Neural progenitor cell (in vitro differentiated cells): ENCODE measurements at regions not wholly inside any gene's neighbourhood (a gene's known extent, or its start where the extent isn't known, plus 50 kb on each side); places are given as distances from the start of the nearest gene placed in this dataset.

Source experiments
- DNase-seq: peaks from one replicate; pipeline ENCODE4 v3.0.0-alpha.2; 2016; ENCODE audit warnings: low spot score
- H2AFZ ChIP-seq: fragments of 200-600 bp; sonication (generic); replicated peaks from 2 replicates; pipeline ENCODE4 v1.6.1; 2016; ENCODE audit warnings: antibody characterized with exemption
- H3F3A ChIP-seq: fragments of 200-600 bp; sonication (generic); 2 replicates; pipeline ENCODE4 v1.6.1; 2016; ENCODE audit warnings: antibody characterized with exemption, low read depth
- H3K27ac ChIP-seq: fragments of 200-600 bp; sonication (generic); 2 replicates; pipeline ENCODE4 v1.5.1; 2016; ENCODE audit warnings: mild to moderate bottlenecking
- H3K27me3 ChIP-seq: fragments of 200-600 bp; sonication (generic); 2 replicates; pipeline ENCODE4 v1.6.1; 2016; ENCODE audit warnings: mild to moderate bottlenecking, moderate library complexity
- H3K36me3 ChIP-seq: fragments of 200-600 bp; sonication (generic); 2 replicates; pipeline ENCODE4 v1.5.1; 2016
- H3K4me1 ChIP-seq: fragments of 200-600 bp; sonication (generic); 2 replicates; pipeline ENCODE4 v1.6.1; 2016; ENCODE audit warnings: mixed run types
- H3K4me2 ChIP-seq: fragments of 200-600 bp; sonication (generic); 2 replicates; pipeline ENCODE4 v1.6.1; 2016
- H3K4me3 ChIP-seq: fragments of 200-600 bp; sonication (generic); 2 replicates; pipeline ENCODE4 v1.5.1; 2016
- H3K79me2 ChIP-seq: fragments of 200-600 bp; sonication (generic); 2 replicates; pipeline ENCODE4 v1.6.1; 2016; ENCODE audit warnings: low read depth
- H3K9ac ChIP-seq: fragments of 200-600 bp; sonication (generic); 2 replicates; pipeline ENCODE4 v1.6.1; 2016
- H3K9me3 ChIP-seq: fragments of 200-600 bp; sonication (generic); 2 replicates; pipeline ENCODE4 v1.5.1; 2016; ENCODE audit warnings: low read depth
- H4K20me1 ChIP-seq: fragments of 200-600 bp; sonication (generic); 2 replicates; pipeline ENCODE4 v1.6.1; 2016; ENCODE audit warnings: low read depth
- H3K27ac Mint-ChIP-seq: 3 replicates; pipeline ENCODE4 v1.8.0; 2021; ENCODE audit warnings: mixed read lengths
- H3K27me3 Mint-ChIP-seq: 2 replicates; pipeline ENCODE4 v1.8.0; 2022; ENCODE audit warnings: low read depth, mild to moderate bottlenecking, inconsistent platforms, moderate library complexity, mixed read lengths; ENCODE audit not compliant: insufficient read depth
- H3K36me3 Mint-ChIP-seq: 3 replicates; pipeline ENCODE4 v1.8.0; 2021; ENCODE audit warnings: mixed read lengths
- H3K4me1 Mint-ChIP-seq: 3 replicates; pipeline ENCODE4 v1.8.0; 2021; ENCODE audit warnings: mixed read lengths
- H3K4me3 Mint-ChIP-seq: 3 replicates; pipeline ENCODE4 v1.8.0; 2021; ENCODE audit warnings: mild to moderate bottlenecking, moderate library complexity, mixed read lengths
- H3K9me3 Mint-ChIP-seq: 3 replicates; pipeline ENCODE4 v1.8.0; 2020; ENCODE audit warnings: mixed read lengths
- CTCF ChIP-seq: fragments of 200-600 bp; sonication (generic); IDR thresholded peaks from 2 replicates; pipeline ENCODE4 v1.5.1; 2017; ENCODE audit warnings: antibody characterized with exemption, mild to moderate bottlenecking
- EZH2 ChIP-seq: fragments of 200-600 bp; sonication (generic); IDR thresholded peaks from 2 replicates; pipeline ENCODE4 v1.6.1; 2017; ENCODE audit warnings: antibody characterized with exemption, mild to moderate bottlenecking, moderate library complexity
- EZH2phosphoT487 ChIP-seq: fragments of 200-600 bp; sonication (generic); IDR thresholded peaks from 2 replicates; pipeline ENCODE4 v1.6.1; 2017; ENCODE audit warnings: antibody characterized with exemption

- Histone ChIP-seq H4K20me1 (no peaks in the 10 kb centered on the region), H3K4me1 (no peaks in the 10 kb centered on the region), H3K27me3 (no peaks in the 10 kb centered on the region), H3K79me2 (no peaks in the 10 kb centered on the region), H3K36me3 (no peaks in the 10 kb centered on the region), H3K4me3 (no peak overlapping the region), H3K27ac (no peak overlapping the region), H2AFZ (no peak overlapping the region), H3K9me3 (no peaks in the 10 kb centered on the region), H3F3A (no peaks in the 10 kb centered on the region), H3K9ac (no peak overlapping the region), H3K4me2 (no peak overlapping the region)
- Mint-ChIP-seq H3K4me3 (no peak overlapping the region), H3K27me3 (no peaks in the 10 kb centered on the region), H3K36me3 (no peaks in the 10 kb centered on the region), H3K4me1 (no peaks in the 10 kb centered on the region), H3K27ac (no peak overlapping the region), H3K9me3 (peaks cover 7% of the 10 kb centered on the region)
- TF ChIP-seq EZH2 = no peak
- no peak for TF ChIP-seq CTCF
- no peak for TF ChIP-seq EZH2phosphoT487
- DNase-seq = no peak
These were observed 452.0 kb downstream of the DMAC1 start for GRCh38 chr9:7347556-7347955.

GRCh38 chr9:7346144-7346543 is 453.4 kb downstream of the DMAC1 start:
- Mint-ChIP-seq H3K36me3 (no peaks in the 10 kb centered on the region), H3K4me3 (no peak overlapping the region), H3K9me3 (peaks cover 7% of the 10 kb centered on the region), H3K27ac (no peak overlapping the region), H3K4me1 (no peaks in the 10 kb centered on the region), H3K27me3 (no peaks in the 10 kb centered on the region)
- no peak for DNase-seq
- Histone ChIP-seq H3K4me3 (no peak overlapping the region), H3K4me1 (peaks cover 4% of the 10 kb centered on the region), H3K4me2 (no peak overlapping the region), H2AFZ (no peak overlapping the region), H4K20me1 (no peaks in the 10 kb centered on the region), H3K27me3 (no peaks in the 10 kb centered on the region), H3K79me2 (no peaks in the 10 kb centered on the region), H3K9ac (no peak overlapping the region), H3F3A (no peaks in the 10 kb centered on the region), H3K27ac (no peak overlapping the region), H3K36me3 (no peaks in the 10 kb centered on the region), H3K9me3 (no peaks in the 10 kb centered on the region)
- TF ChIP-seq CTCF = no peak
- no peak for TF ChIP-seq EZH2phosphoT487
- no peak for TF ChIP-seq EZH2

DNA sequence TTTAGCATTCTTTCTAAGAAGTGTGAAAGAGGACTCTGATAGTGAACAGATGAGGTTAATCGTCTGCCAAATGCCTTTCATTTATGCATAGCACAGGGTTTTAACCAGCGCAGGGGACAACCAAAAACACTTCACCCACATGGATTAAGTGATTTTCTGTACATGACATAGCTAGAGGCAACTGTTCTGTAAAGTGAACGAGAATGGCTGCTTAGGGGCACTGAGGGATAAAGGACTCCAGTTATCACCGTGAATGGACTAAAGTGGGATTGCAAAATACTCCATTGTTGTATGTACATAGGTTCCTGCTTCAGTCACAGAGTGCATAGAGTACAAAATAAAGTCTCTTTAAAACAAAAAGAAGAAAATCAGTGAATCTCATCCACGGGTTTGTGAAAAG is 456.8 kb downstream of the DMAC1 start:
- no peak for TF ChIP-seq EZH2phosphoT487
- TF ChIP-seq CTCF = no peak
- no peak for TF ChIP-seq EZH2
- H2AFZ ChIP-seq = no peak overlapping the region
- Mint-ChIP-seq H3K36me3 (no peaks in the 10 kb centered on the region), H3K9me3 (no peaks in the 10 kb centered on the region), H3K4me3 (no peak overlapping the region), H3K4me1 (no peaks in the 10 kb centered on the region), H3K27me3 (no peaks in the 10 kb centered on the region), H3K27ac (no peak overlapping the region)
- no peaks in the 10 kb centered on the region for H3K9me3 ChIP-seq
- H3K9ac ChIP-seq = no peak overlapping the region
- H3K79me2 ChIP-seq = no peaks in the 10 kb centered on the region
- no peaks in the 10 kb centered on the region for H4K20me1 ChIP-seq
- no peak overlapping the region for H3K27ac ChIP-seq
- no peak for DNase-seq
- no peaks in the 10 kb centered on the region for H3K36me3 ChIP-seq
- H3K27me3 ChIP-seq = no peaks in the 10 kb centered on the region
- no peak overlapping the region for H3K4me2 ChIP-seq
- no peak overlapping the region for H3K4me3 ChIP-seq
- peaks cover 4% of the 10 kb centered on the region for H3K4me1 ChIP-seq
- no peaks in the 10 kb centered on the region for H3F3A ChIP-seq

DNA sequence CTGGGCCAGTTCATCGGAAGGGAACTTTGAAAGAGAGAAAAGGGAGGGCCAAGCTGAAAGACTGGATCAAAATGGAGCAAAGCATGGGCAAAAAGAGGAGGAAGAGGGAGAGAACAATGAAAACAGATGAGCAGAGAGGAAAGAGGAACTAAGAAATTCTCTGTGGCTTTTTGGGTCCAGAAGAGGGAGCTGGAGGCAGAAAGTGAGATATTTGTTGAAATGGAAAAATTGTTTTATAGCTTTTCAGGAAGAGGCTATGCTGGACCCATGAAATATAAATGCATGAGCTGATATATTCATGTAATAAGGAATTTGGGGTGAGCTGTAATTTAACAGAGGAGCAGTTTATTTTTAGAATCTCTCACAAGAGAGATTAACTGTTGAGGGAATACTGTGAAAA is 457.3 kb downstream of the DMAC1 start:
- Histone ChIP-seq H4K20me1 (no peaks in the 10 kb centered on the region), H3K4me2 (no peak overlapping the region)

More for the DNA sequence above, 457.3 kb downstream of the DMAC1 start:
- H3K36me3 Mint-ChIP-seq = no peaks in the 10 kb centered on the region
- no peak overlapping the region for H3K4me3 Mint-ChIP-seq
- H3K27me3 ChIP-seq = no peaks in the 10 kb centered on the region
- no peaks in the 10 kb centered on the region for H3K27me3 Mint-ChIP-seq
- H3K4me3 ChIP-seq = no peak overlapping the region
- peaks cover 4% of the 10 kb centered on the region for H3K4me1 ChIP-seq
- no peaks in the 10 kb centered on the region for H3K36me3 ChIP-seq
- peak overlapping the region; percentile 83 for H2AFZ ChIP-seq
- no peak overlapping the region for H3K9ac ChIP-seq
- H3K9me3 Mint-ChIP-seq = no peaks in the 10 kb centered on the region
- no peaks in the 10 kb centered on the region for H3K79me2 ChIP-seq
- TF ChIP-seq CTCF (peak; percentile 10), EZH2 (no peak)
- H3F3A ChIP-seq = no peaks in the 10 kb centered on the region
- no peak overlapping the region for H3K27ac ChIP-seq
- no peak for DNase-seq
- no peaks in the 10 kb centered on the region for H3K9me3 ChIP-seq
- no peaks in the 10 kb centered on the region for H3K4me1 Mint-ChIP-seq
- no peak overlapping the region for H3K27ac Mint-ChIP-seq
